Amniotic epithelial cell (primary cell): ENCODE measurements at regions not wholly inside any gene's neighbourhood (a gene's known extent, or its start where the extent isn't known, plus 50 kb on each side); places are given as distances from the start of the nearest gene placed in this dataset.

Experiments used
- DNase-seq: peaks from one replicate; pipeline ENCODE4 v3.0.0-alpha.2; 2010; ENCODE audit warnings: low read depth

DNA sequence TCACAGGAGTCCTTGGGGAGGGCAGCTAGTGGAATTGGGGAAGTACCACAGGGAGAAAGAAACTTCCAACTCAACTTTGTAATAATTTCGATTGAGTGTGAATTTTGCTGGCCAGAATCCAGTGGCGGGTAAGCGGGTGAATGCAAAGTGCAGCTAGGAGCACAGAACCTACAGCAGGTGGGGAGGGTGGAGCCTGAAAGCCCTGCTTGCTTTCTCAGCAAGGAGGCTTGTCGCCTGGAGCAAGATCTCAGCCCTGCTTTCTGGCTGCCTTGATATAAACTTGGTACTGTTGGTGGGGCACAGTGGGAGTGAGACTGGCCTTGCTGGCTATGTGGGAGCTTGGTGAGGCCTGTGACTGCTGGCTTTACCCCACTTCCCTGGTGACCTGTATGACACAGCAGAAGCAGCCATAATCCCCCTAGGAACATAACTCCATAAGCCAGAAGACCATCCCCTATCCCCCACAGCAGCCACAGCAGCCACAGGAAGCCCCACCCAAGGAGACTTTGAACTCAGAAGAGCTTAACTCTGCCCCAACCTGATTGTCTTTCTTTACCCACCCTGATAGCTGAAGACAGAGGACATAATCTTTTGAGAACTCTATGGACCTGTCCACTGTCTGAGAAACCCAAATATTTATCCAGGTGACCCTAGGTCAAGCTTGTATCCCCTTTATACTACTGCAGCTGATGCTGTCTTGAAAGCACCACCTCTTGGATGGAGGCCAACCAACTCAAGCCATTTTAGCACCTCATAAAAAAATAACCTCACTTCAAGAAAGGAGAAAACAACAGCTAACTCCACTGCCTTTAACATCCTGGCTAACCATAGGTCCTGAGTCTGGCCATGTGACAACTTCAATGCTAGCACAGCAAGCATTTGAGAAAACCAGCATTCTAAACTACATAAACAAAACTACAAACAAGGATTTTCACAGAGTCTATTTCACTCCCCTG is 87.2 kb upstream of the PDE5A start:
- no peak for DNase-seq

DNA sequence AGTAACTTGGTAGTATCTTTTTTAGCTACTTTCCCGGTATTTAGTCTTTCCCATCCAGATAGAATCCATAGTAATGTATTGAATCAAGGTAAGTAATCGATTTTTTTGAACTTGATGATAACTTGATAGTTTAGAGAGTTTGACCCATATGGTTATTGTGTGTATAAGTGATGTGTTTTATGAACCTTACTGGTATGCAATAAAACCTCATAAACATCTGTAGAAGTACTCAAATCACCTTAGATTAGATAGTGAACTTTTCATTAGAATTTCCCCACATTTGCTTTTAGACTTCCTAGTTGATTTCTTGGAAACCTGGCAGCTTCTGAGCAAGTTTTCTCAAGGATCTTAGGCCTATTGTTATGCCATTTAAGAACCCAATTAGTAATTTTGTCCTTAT is 80.8 kb upstream of the PDE5A start:
- DNase-seq = no peak

DNA sequence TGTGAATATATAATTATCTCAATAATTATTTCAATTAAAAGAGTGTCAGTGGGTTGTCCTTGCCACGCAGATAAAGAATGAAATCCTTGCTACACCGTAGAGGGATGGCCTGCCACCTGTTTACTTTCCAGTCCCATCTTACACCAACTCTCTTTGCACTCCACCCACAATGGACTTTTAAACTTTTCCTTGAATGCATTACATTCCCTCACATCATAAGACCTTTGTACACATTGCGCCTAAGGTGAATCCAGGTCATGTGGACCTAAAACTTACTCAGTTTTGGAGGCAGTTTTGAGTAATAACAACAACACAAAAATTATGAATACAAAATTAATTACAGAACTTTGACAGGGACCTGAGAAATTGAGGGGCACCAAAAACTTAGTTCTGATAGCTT is 78.7 kb upstream of the PDE5A start:
- no peak for DNase-seq

DNA sequence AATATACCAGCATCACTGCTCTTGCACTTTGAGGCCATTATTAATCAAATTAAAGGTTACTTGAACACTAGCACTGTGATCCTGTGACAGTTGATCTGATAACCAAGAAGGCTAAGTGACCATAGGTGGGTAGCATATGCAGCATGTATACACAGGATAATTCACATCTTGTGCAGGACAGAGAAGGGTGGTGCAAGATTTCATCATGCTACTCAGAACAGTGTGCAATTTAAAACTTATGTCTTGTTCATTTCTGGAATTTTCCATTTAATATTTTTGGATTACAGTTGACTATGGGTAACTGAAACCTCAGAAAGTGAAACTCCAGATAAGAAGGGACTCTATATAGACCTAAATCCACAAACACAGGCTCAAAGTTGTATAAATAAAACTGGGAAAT is 78.2 kb upstream of the PDE5A start:
- no peak for DNase-seq

DNA sequence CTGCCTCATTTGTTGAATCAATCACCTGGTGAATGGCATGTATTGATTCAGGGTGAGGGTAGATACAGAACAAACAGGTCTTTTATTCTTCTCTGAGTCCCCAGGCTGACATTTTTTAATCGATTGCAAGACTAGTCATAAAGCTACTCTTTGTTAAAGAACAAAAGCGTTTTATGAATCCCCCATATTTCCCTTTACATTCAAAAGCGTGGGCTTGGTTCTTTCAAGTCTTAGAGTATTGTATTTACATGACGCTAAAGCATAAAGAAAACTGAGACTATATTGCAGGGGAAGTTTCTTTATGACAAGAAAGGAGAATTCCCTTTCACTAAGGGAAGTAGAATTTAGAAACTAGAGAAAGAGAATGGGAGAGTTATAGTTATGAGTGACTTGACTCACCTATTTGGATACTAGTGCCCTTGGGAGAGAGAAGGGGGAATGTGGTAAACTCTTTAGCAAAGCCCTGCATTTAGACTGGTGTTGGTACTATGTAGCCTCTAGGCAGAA is 69.3 kb upstream of the PDE5A start:
- no peak for DNase-seq

DNA sequence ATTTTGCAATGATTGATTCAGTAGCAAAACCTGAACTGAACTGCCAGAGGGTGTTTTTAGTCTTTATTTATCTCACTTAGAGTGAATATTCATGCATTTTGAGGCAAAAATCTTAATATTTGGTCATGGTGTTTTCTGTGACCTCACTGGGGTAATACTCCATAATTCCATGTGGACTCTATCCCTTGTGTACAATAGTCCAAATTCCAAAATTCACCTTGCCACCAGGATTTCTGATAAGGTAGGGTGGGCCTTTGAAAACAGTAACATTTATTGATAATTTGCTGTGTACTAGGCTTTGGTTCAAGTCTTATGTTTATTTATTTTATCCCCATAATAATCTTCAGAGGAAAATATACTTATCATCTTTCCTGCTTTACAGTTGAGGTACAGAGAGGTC is 68.4 kb upstream of the PDE5A start:
- DNase-seq = no peak

DNA sequence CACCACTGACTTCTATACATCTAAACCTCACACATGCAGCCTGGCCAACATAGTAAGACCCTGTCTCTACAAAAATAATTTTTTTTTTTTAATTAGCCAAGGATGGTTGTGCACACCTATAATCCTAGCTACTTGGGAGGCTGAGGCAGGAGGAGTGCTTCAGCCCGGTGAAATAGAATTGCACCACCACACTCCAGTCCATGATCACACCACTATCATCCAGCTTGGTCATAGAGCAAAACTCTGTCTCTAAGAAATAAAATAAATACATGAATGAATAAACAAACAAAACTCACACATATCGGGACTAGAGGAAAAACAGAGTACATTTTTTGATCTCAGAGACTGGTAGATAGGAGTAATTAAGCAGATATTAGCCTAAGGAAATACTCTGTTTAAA is 66.6 kb upstream of the PDE5A start:
- no peak for DNase-seq

DNA sequence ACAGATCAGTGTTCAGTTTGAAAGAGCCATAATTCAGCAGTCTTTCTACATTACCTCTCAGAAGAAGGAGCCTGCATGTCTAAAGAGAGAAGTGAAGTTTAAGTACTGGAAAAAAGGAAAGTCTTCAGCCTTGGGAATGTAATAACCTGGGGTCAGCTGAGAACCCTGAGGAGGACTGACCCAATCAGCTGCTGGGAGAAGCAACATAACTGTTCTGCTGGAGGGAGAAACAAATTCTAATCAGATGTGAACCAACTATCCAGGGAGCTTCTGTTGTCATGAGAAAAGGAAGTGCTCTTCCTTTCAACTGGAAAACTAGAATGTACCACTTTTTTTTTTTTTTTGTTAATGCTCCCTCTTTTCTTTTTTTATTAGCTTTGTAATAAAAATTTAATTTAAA is 64.5 kb upstream of the PDE5A start:
- peak; percentile 11 for DNase-seq

DNA sequence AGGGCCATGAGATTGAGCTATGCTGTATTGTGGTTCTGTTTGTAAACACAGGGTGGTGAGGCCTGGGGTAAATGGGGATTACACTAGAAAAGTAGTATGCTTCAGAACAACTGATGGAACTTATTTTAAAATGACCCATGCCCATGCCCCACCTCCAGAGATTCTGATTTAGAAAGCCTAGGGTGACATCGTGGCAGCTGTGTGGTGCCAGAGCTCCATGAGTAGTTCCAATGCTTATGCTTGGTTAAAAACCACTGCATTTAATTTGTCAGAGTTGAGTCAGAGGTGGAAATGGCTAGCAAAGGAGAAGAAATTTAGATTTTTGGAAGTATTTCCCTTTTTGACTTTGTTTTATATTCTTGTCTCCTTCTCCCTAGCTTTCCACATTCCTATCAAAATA is 63.4 kb upstream of the PDE5A start:
- no peak for DNase-seq

DNA sequence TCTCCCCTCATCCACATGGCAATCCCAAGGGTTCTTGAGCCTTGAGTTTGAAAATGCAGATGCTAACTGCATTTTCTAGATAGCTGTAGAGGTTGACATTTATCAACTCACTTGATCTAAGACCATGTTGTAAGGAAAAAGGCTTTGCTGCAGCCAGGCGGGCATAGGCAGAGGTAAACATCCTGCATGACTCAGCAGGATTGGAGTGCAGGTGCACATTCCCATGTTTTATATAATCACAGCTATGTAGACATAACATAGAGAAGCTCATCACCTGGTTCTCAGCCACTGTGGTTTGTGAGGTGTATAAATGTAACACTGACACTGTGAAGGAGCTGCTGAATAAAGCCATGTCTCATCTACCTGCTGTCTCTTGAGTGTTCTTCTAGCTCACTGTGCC is 62.3 kb upstream of the PDE5A start:
- DNase-seq = peak; percentile 10

DNA sequence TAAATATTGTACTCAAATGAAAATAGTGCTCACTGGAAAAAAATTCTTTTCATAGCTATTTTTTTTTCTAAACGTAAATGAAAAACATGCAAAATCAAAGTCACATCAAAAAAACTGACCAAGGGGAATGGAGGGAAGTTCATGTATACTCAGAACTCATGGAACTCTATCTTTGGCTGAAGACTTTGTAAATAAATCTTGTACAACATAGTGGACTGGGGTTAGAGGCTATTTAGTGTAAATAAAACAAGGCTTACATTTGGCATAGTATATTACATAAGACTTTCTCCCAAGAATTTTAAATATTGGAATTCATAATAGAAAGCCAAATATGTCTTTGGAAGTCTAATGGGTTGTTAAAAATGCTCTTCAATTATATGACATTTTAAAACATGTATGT is 59.8 kb upstream of the PDE5A start:
- DNase-seq = no peak

DNA sequence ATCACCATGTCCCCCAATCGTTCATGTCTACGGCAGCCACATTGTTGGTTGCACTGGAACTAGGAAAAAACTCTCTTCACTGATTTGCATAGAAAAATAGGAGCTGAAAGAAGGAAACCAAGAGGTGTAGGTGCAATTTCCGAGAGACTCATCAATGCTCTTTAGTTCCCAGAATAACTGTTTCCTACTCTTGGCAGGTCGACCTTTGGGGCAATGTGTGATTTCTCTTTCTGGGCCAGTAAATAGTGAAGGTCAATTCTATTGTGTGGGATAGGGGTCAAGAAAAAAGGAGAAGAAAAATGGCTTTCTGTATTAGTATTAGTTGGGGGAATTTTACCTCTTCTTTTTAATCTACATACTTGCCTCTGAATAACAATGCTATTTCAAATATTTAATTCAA is 55.9 kb upstream of the PDE5A start:
- no peak for DNase-seq

DNA sequence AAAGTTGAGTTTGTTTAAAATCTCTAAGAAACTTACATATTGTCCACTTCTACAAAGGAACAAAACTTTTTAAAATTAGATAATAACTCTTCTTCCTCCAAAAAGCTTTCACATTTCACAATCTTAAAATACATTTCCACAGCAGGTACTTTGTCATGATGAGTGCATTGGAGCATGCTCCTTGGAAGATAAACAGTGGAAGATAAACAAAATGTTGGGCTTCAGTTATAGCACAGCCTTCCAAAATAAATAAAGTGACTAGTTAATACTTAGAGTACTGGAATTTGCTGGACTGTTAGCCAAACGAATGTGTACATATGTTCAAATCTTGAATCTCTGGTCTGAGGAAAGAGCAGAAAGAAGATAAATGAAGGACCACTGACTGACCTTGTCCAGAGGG is 54.9 kb upstream of the PDE5A start:
- DNase-seq = peak; percentile 41

DNA sequence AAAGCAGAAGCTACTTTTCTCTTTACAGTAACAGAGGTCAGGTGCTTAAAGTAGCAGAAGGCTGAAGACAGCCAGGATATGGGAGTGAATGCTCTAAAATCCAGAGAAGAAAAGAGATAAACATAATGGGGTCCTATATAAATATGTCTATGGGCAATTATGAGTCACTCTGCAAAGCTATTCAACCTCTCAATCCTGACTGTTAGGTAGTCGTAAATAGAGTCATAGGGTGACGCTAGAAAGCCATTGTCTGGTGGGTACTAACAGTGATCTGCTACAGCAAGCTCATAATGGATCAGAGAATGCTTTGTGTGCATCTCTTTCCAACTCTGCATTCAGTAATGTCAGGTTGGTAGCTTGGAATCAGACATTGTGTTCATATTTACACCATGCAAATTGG is 53.5 kb upstream of the PDE5A start:
- DNase-seq = no peak

DNA sequence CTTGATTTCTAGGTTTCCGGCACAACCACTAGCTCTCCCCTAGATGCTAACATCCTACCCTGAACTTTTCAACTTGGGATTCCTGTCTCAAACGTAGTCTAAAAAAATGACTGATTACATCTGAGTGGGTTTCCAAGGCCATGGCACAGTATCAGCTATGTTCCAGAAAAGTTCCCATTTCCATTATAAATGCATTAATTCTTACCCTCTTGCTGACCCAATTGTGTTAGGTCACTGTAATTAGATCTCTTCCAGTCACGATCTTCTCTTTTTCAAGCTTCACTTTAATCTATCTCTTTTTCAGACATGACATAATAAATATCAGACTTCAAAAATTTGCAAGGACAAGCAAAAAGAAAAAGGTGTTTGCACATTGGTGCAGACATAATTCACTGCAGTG is 50.6 kb upstream of the PDE5A start:
- DNase-seq = no peak

DNA sequence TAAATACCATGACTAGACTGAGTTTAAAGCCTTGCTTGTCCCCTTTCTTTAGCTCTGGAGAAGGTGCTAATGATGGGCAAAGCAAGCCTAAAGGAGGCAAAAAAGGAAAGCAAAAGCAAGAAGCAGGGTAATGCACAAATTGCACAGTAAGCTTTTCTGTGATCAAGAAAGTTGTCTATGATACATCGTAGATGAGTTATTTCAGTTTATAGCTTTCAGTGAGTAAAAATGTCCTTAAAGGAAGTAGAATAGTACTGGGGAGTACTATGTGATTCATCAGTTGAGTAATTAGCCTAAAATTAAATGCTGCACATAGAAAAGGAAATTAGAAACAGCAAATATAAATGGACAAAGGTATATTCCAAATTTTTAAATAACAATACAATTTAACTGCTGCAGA is 50.2 kb upstream of the PDE5A start:
- DNase-seq = peak; percentile 37
